CD4-positive, alpha-beta T cell (primary cell): ENCODE measurements at regions not wholly inside any gene's neighbourhood (a gene's known extent, or its start where the extent isn't known, plus 50 kb on each side); places are given as distances from the start of the nearest gene placed in this dataset.

Source experiments
- ATAC-seq: fragments of 200-7000 bp; cut with Tn5 transposase; one replicate; pipeline ENCODE4 v1.10.0; 2022; ENCODE audit warnings: mild to moderate bottlenecking; ENCODE audit not compliant: poor library complexity
- CTCF ChIA-PET: fragments of 350-600 bp; sonication (Branson Sonifier 250); formaldehyde crosslinking; loops from one replicate; lab custom pipeline; 2021; ENCODE audit warnings: antibody characterized with exemption, inconsistent platforms; lab: Charles Lee
- POLR2A ChIA-PET: fragments of 350-600 bp; sonication (Branson Sonifier 250); formaldehyde crosslinking; loops from one replicate; lab custom pipeline; 2021; ENCODE audit warnings: antibody characterized with exemption, inconsistent platforms; lab: Charles Lee
- DNase-seq, 14 experiments: peaks; one replicate each; pipeline ENCODE4 v3.0.0-alpha.2; 2013 to 2020; ENCODE audit warnings: mixed read lengths in 2 of 14
- H3K27ac ChIP-seq, 2 donors: one replicate each; pipeline versions ENCODE4 v1.5.1 to v1.7.0; 2013; ENCODE audit warnings: low read length in 2 of 2, low read depth in 1 of 2, mild to moderate bottlenecking in 1 of 2
- H3K27me3 ChIP-seq, 2 experiments: 1 replicate in 1 of 2; 2 replicates in 1 of 2; pipeline versions ENCODE4 v1.6.1 to v1.7.0; 2013; ENCODE audit warnings: low read length in 2 of 2, control low read depth in 1 of 2, mild to moderate bottlenecking in 1 of 2, moderate library complexity in 1 of 2; ENCODE audit not compliant: insufficient read depth in 2 of 2, control insufficient read depth in 1 of 2
- H3K36me3 ChIP-seq: one replicate; pipeline ENCODE4 v1.6.1; 2013; ENCODE audit warnings: low read length, control low read depth; ENCODE audit not compliant: insufficient read depth
- H3K4me1 ChIP-seq: one replicate; pipeline ENCODE4 v1.6.1; 2013; ENCODE audit warnings: low read length, control low read depth; ENCODE audit not compliant: insufficient read depth
- H3K4me3 ChIP-seq: one replicate; pipeline ENCODE4 v1.5.1; 2013; ENCODE audit warnings: mild to moderate bottlenecking, low read length, moderate library complexity
- H3K9me3 ChIP-seq, 2 experiments: 1 replicate in 1 of 2; 2 replicates in 1 of 2; pipeline versions ENCODE4 v1.6.1 to v1.7.0; 2013; ENCODE audit warnings: low read length in 2 of 2, mild to moderate bottlenecking in 2 of 2, control low read depth in 1 of 2, moderate library complexity in 1 of 2; ENCODE audit not compliant: control insufficient read depth in 1 of 2, insufficient read depth in 1 of 2
- H3K27ac Mint-ChIP-seq: one replicate; pipeline ENCODE4 v1.8.0; 2020; ENCODE audit warnings: mixed read lengths
- H3K27me3 Mint-ChIP-seq: one replicate; pipeline ENCODE4 v1.8.0; 2021; ENCODE audit warnings: mixed read lengths
- H3K36me3 Mint-ChIP-seq: one replicate; pipeline ENCODE4 v1.8.0; 2021; ENCODE audit warnings: low read depth, mixed read lengths
- H3K4me1 Mint-ChIP-seq: one replicate; pipeline ENCODE4 v1.8.0; 2021; ENCODE audit warnings: low read depth, mixed read lengths
- H3K4me3 Mint-ChIP-seq: one replicate; pipeline ENCODE4 v1.8.0; 2020; ENCODE audit warnings: mild to moderate bottlenecking, mixed read lengths
- H3K9me3 Mint-ChIP-seq: one replicate; pipeline ENCODE4 v1.8.0; 2020; ENCODE audit warnings: mixed read lengths
- CTCF ChIP-seq: fragments of 200-600 bp; IDR thresholded peaks from one replicate; pipeline ENCODE4 v1.8.0; 2022; ENCODE audit warnings: antibody characterized with exemption, mild to moderate bottlenecking
- intact Hi-C, 2 experiments: fragments of 100-400 bp; cut with DNase I in 1 of 2; cut with micrococcal nuclease in 1 of 2; formaldehyde crosslinking; loops; one replicate each; pipeline versions ENCODE4 v1.15.1 to v1.9.0; 2023 to 2025; cut with DNase I, micrococcal nuclease

GRCh38 chr12:126581655-126582054 is 1516.4 kb downstream of the AACS start:
- H3K27ac ChIP-seq: no peak overlapping the region
- ATAC-seq: no peak
- H3K4me1 Mint-ChIP-seq: no peaks in the 10 kb centered on the region
- no peaks in the 10 kb centered on the region for H3K9me3 ChIP-seq
- no peaks in the 10 kb centered on the region for H3K4me1 ChIP-seq
- TF ChIP-seq CTCF: no peak
- intact Hi-C loops: no loop called here
- no peaks in the 10 kb centered on the region for H3K27me3 Mint-ChIP-seq
- H3K9me3 Mint-ChIP-seq: no peaks in the 10 kb centered on the region
- H3K27me3 ChIP-seq: no peaks in the 10 kb centered on the region
- ChIA-PET POLR2A (no interaction called here), CTCF (no interaction called here)
- no peaks in the 10 kb centered on the region for H3K36me3 ChIP-seq
- H3K27ac Mint-ChIP-seq: no peak overlapping the region
- H3K4me3 ChIP-seq: no peak overlapping the region
- no peaks in the 10 kb centered on the region for H3K36me3 Mint-ChIP-seq
- DNase-seq: no peak
- H3K4me3 Mint-ChIP-seq: no peak overlapping the region

GRCh38 chr12:126582231-126582630 is 1517.0 kb downstream of the AACS start:
- H3K9me3 ChIP-seq: no peaks in the 10 kb centered on the region
- H3K4me3 Mint-ChIP-seq: no peak overlapping the region
- DNase-seq: no peak
- H3K27ac Mint-ChIP-seq: no peak overlapping the region
- H3K36me3 ChIP-seq: no peaks in the 10 kb centered on the region
- H3K27me3 ChIP-seq: no peaks in the 10 kb centered on the region
- no peaks in the 10 kb centered on the region for H3K9me3 Mint-ChIP-seq
- H3K27me3 Mint-ChIP-seq: no peaks in the 10 kb centered on the region
- POLR2A ChIA-PET: no interaction called here
- intact Hi-C loops: no loop called here
- CTCF ChIA-PET: no interaction called here
- H3K4me1 Mint-ChIP-seq: no peaks in the 10 kb centered on the region
- H3K4me1 ChIP-seq: no peaks in the 10 kb centered on the region
- no peak for ATAC-seq
- TF ChIP-seq CTCF: no peak
- no peaks in the 10 kb centered on the region for H3K36me3 Mint-ChIP-seq
- no peak overlapping the region for H3K27ac ChIP-seq
- no peak overlapping the region for H3K4me3 ChIP-seq

- Mint-ChIP-seq H3K27me3 (no peaks in the 10 kb centered on the region), H3K36me3 (no peaks in the 10 kb centered on the region), H3K9me3 (no peaks in the 10 kb centered on the region), H3K4me3 (no peak overlapping the region), H3K27ac (peak overlapping the region; percentile 66), H3K4me1 (peaks cover 23% of the 10 kb centered on the region)
- peak; percentile 61 for ATAC-seq
- no peaks in the 10 kb centered on the region for H3K9me3 ChIP-seq
- CTCF ChIA-PET: no interaction called here
- no peaks in the 10 kb centered on the region for H3K36me3 ChIP-seq
- H3K4me1 ChIP-seq: no peaks in the 10 kb centered on the region
- no peaks in the 10 kb centered on the region for H3K27me3 ChIP-seq
- DNase-seq: peak in 4 of 14 experiments; percentile 5 to 29 (median 10)
- no peak for TF ChIP-seq CTCF
- intact Hi-C loops: no loop called here
- no peak overlapping the region for H3K4me3 ChIP-seq
- POLR2A ChIA-PET: interaction anchor here (0.6 kb wide), 1 partner anchor 233 kb away, joined by 4 read pairs; no protein-coding TSS in a partner anchor
- H3K27ac ChIP-seq: no peak overlapping the region
Measured at GRCh38 chr12:126588586-126589249, 1523.5 kb downstream of the AACS start.
